Vagina (tissue), 2 donors: ENCODE measurements at regions not wholly inside any gene's neighbourhood (a gene's known extent, or its start where the extent isn't known, plus 50 kb on each side); places are given as distances from the start of the nearest gene placed in this dataset.

Experiments
- POLR2A ChIP-seq, 2 donors: fragments of 450-650 bp; IDR thresholded peaks; one replicate each; pipeline ENCODE4 v1.6.1; 2017; ENCODE audit warnings: antibody characterized with exemption in 2 of 2, mild to moderate bottlenecking in 2 of 2, moderate library complexity in 2 of 2
- POLR2AphosphoS5 ChIP-seq, 2 donors: sonication (generic); formaldehyde crosslinking; IDR thresholded peaks; one replicate each; pipeline ENCODE4 v1.9.0; 2017; ENCODE audit warnings: antibody characterized with exemption in 2 of 2, mild to moderate bottlenecking in 2 of 2, low read depth in 1 of 2; ENCODE audit not compliant: insufficient read depth in 1 of 2
- TF ChIP-seq, protein P1 (sequence below), 3 experiments: fragments of 450-650 bp in 2 of 3; fragments of 200-600 bp in 1 of 3; sonication (generic) in 1 of 3; IDR thresholded peaks; one replicate each; pipeline ENCODE4 v1.5.1; 2017 to 2019; ENCODE audit warnings: antibody characterized with exemption in 3 of 3, mild to moderate bottlenecking in 2 of 3, moderate library complexity in 2 of 3

DNA sequence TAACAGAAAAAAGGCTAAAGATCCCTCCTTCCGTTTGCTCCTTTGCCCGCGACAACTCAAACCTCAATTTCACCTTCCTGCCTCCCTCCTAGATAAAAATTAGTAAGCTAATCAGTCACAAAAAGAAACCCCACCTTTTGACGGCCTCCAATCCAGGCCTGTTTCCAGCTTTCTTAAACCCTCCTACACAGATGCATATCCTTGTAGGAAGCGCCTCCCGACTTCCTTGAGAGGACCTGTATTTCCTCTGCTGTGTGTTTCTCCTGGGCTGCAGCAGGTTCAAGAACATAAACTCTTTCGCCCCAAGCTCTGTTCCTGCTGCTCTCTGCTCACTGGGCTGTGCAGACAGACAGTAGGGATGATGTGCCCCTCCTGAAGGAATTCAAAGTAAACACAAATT, 168.8 kb downstream of the CYYR1 start:
- TF ChIP-seq, protein P1, sequence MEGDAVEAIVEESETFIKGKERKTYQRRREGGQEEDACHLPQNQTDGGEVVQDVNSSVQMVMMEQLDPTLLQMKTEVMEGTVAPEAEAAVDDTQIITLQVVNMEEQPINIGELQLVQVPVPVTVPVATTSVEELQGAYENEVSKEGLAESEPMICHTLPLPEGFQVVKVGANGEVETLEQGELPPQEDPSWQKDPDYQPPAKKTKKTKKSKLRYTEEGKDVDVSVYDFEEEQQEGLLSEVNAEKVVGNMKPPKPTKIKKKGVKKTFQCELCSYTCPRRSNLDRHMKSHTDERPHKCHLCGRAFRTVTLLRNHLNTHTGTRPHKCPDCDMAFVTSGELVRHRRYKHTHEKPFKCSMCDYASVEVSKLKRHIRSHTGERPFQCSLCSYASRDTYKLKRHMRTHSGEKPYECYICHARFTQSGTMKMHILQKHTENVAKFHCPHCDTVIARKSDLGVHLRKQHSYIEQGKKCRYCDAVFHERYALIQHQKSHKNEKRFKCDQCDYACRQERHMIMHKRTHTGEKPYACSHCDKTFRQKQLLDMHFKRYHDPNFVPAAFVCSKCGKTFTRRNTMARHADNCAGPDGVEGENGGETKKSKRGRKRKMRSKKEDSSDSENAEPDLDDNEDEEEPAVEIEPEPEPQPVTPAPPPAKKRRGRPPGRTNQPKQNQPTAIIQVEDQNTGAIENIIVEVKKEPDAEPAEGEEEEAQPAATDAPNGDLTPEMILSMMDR (IDR thresholded peaks at IDR 0.05) = no peak
- TF ChIP-seq POLR2AphosphoS5 (IDR thresholded peaks at IDR 0.05; ENCODE audit: insufficient read depth in 1 of 2, low read depth in 1 of 2) = no peak
- no peak for TF ChIP-seq POLR2A (IDR thresholded peaks at IDR 0.05)
